ENCODE measurements at regions not wholly inside any gene's neighbourhood (a gene's known extent, or its start where the extent isn't known, plus 50 kb on each side); places are given as distances from the start of the nearest gene placed in this dataset.
A peak's percentile ranks its signal among the peaks of the same experiment; 100 is the strongest.
"Not testable (repeated sequence)": the region's sequence is repeated elsewhere in the genome, so short reads cannot be mapped to it uniquely, and the experiment has no call there.

GRCh38 chrX:113275804-113276203 is 435.2 kb upstream of the AMOT start:
- no peak for DNase-seq

DNA sequence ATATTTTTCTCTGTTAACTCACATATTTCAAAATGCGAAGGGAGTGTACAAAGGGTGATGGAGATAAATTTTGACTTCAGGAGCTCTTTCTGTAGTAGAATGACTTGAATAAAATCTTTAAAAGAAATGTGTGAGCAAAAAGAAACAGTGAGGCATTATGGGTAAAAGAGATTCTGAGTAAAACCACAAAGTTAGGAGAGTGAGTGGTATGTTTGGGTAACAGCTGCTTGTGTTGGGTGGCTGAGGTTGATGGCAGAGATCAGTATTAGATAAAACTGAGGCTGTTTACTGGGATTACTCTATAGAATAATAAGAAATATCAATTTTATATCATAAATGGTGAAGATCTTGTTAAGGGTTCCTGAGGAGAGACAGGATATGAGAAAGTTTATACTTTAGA is 434.2 kb upstream of the AMOT start:
- no peak for DNase-seq

DNA sequence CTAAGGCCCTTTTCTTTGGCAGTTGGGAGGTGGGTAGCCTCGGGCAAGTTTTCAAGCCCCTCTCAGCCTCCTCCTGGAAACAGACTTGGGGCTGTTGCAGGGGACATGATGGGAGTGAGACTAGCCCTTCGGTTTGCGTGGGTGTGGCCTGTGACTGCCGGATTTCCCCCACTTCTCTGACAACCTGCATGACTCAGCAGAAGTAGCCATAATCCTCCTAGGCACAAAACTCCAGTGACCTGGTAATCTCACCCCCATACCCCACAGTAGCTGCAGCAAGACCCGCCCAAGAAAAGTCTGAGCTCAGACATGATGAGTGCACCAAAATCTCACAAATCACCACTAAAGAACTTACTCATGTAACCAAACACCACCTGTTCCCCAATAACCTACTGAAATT is 433.7 kb upstream of the AMOT start:
- DNase-seq = no peak

GRCh38 chrX:113269203-113269602 is 428.6 kb upstream of the AMOT start:
- no peak for DNase-seq

- no peak for DNase-seq
These were observed 419.8 kb upstream of the AMOT start for GRCh38 chrX:113260474-113260873.

GRCh38 chrX:113222305-113222704 is 381.7 kb upstream of the AMOT start:
- DNase-seq = no peak

GRCh38 chrX:113212052-113212451 is 371.4 kb upstream of the AMOT start:
- DNase-seq = no peak

DNA sequence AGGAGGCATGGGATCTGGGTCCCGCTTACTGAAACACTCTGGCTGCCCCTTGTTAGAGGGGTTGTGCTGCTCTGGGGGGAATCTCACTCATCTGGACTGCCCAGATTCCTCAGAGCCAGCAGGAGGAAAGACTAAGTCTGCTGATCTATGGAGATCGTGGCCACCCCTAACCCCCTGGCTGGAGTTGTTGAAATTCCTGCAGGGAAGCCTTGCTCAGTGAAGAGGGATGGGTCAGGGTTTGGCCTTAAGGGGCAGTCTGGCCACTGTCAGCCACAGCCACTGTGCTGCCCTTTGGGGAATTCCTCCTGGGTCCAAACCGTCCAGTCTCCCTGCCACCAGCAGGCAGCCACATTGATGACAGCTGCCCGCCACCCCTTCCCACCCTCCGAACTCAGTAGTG is 362.0 kb upstream of the AMOT start:
- no peak for DNase-seq

DNA sequence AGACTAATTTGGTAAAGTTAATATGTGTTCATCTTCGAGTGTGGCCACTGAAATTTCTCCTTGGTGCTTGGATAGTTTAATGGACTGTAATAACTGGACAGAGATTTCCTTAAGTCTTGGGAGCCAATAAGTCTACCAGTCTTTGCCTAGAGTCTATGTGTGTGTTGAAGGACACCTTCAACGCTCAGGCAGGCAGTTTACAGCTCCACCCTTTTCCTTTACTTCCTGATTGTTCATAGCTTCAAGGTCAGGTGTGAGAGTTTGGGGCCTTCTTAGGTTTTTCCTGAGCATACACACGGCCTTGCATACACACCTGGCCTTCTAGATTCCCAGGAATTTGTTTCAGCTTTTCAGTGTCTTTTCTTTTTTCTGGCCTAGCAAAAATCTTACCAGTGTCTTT is 355.3 kb upstream of the AMOT start:
- no peak for DNase-seq

DNA sequence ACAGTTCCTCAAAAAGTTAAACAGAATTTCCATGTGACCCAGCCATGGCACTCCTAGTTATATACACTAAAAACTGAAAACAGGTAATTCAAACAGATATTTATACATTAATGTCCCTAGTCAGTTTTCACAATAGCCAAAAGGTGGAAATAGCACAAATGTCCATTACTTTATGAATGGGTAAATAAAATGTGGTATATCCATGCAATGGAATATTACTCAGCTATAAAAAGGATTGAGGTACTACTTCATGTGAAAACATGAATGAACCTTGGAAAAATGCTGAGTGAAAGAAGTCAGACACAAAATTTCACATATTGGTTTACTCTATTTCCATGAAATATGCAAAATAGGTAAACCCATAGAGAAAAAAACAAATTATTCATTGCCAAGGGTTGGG is 351.8 kb upstream of the AMOT start:
- no peak for DNase-seq

- DNase-seq = peak; percentile 53
These were observed 316.9 kb upstream of the AMOT start for GRCh38 chrX:113157496-113157895.

DNA sequence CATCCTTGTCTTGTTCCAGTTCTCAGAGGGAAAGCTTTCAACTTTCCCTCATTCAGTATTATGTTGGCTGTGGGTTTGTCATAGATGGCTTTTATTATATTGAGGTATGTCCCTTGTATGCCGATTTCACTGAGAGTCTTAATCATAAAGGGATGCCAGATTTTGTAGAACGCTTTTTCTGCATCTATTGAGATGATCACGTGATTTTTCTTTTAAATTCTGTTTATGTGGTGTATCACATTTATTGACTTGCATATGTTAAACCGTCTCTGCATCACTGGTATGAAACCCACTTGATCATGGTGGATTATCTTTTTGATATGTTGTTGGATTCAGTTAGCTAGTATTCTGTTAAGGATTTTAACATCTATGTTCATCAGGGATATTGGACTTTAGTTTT is 313.7 kb upstream of the AMOT start:
- DNase-seq = not testable (repeated sequence)

GRCh38 chrX:113136836-113137235 is 296.2 kb upstream of the AMOT start:
- DNase-seq = no peak

DNA sequence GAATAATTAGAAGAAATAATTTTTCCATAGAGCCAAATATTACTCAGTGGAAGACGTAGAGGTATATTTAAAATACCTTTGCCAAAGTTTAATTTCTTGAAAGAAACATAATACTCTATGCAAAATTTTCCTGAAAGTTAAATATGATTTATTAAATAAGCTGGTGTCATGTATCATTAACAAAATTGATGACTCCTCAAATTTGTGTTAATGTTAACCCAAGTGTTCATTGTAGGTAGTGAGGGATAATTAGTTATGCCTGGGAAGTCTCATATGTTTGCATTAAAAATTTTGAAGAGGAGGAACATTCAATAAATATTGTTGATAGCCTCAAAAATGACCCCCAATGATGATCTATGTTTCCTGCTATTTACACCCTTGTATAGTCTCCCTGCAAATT is 292.7 kb upstream of the AMOT start:
- DNase-seq = no peak

- DNase-seq = no peak
These were observed 284.1 kb upstream of the AMOT start for GRCh38 chrX:113124693-113125092.

DNA sequence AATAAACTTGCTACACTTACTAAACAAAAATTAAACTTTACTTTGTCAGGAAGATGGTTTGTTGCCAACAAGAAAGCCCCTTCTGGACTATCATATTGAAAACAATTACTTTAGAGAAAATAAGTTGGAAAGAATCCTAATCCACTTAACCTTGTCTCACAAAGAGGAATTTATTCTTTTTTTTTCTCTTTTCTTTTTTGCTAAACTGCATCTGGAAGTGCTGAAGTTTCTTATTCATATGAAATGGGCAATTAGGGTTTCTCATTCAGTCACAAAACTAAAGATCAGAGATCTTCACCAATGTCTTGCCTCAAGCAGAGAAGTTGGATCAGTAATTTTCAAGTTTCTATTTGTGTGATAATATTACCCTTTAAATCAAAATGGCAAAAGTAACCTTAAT is 234.9 kb upstream of the AMOT start:
- DNase-seq = no peak

- no peak for DNase-seq
These were observed 219.1 kb upstream of the AMOT start for GRCh38 chrX:113059714-113060113.

GRCh38 chrX:113058634-113059033 is 218.0 kb upstream of the AMOT start:
- no peak for DNase-seq

DNA sequence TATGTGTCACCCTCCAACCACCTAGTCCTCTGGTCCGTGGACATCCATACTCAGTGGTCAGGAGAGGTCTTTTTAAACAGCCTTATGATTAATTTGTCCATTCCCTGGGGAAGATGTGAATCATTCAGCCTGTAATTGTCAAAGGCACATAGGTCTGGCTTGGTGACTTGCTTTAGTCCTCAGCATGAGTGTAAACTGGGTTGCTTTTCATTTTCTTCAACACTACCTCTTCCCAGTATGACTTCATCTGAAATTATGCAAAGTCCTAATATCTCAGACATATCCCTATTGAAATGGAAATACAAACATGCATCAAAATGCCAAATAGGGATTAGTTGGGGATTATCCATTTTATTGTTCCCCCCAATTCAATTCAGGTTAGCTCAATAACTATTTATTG is 208.3 kb upstream of the AMOT start:
- DNase-seq = no peak

DNA sequence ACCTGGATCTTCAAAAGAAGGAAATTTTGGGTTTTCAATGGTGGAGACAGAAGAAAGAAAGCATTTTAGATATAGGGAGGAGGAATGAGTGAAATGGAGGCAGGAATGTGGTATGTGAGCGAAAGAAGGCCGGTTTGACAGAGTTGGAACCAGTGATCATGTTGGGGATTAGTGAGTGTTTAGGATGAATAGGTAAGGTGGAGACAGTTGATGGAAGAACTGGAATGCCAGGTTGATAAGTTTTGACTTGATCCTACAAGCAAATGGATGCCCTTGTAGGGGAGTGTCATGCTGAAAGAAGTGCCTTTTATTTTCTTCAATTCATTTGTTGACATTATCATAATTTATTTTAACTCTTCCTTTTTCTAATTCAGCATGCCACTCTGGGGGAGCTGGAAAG is 207.8 kb upstream of the AMOT start:
- DNase-seq = no peak

GRCh38 chrX:113033966-113034680 is 193.5 kb upstream of the AMOT start:
- DNase-seq = no peak

- DNase-seq = no peak
These were observed 179.3 kb upstream of the AMOT start for GRCh38 chrX:113019958-113020357.

- no peak for DNase-seq
These were observed 169.2 kb upstream of the AMOT start for GRCh38 chrX:113009837-113010236.

GRCh38 chrX:113009029-113009428 is 168.4 kb upstream of the AMOT start:
- DNase-seq = no peak

- no peak for DNase-seq
These were observed 161.2 kb upstream of the AMOT start for GRCh38 chrX:113001836-113002235.

GRCh38 chrX:112997991-112998390 is 157.4 kb upstream of the AMOT start:
- no peak for DNase-seq
